ENCODE measurements at regions not wholly inside any gene's neighbourhood (a gene's known extent, or its start where the extent isn't known, plus 50 kb on each side); places are given as distances from the start of the nearest gene placed in this dataset.

GRCh38 chr13:109857325-109857724 is 70.9 kb upstream of the IRS2 start:
- Mint-ChIP-seq H3K4me3 (no peak overlapping the region), H3K27ac (no peak overlapping the region), H3K36me3 (no peaks in the 10 kb centered on the region), H3K4me1 (no peaks in the 10 kb centered on the region), H3K9me3 (no peaks in the 10 kb centered on the region), H3K27me3 (ENCODE audit: insufficient read depth, low read depth) (peaks cover 2% of the 10 kb centered on the region)
- Histone ChIP-seq H3K79me2 (ENCODE audit: low read depth) (no peaks in the 10 kb centered on the region), H3F3A (ENCODE audit: low read depth) (no peaks in the 10 kb centered on the region), H3K4me1 (no peaks in the 10 kb centered on the region), H4K20me1 (ENCODE audit: low read depth) (no peaks in the 10 kb centered on the region), H2AFZ (replicated peaks) (no peak overlapping the region), H3K4me3 (no peak overlapping the region), H3K27ac (no peak overlapping the region), H3K36me3 (no peaks in the 10 kb centered on the region), H3K4me2 (no peak overlapping the region), H3K9me3 (ENCODE audit: low read depth) (no peaks in the 10 kb centered on the region), H3K27me3 (no peaks in the 10 kb centered on the region), H3K9ac (no peak overlapping the region)
- no peak for DNase-seq (ENCODE audit: low spot score)
- TF ChIP-seq EZH2 (IDR thresholded peaks at IDR 0.05) = no peak
- TF ChIP-seq EZH2phosphoT487 (IDR thresholded peaks at IDR 0.05) = no peak
- no peak for TF ChIP-seq CTCF (IDR thresholded peaks at IDR 0.05)

- no peaks in the 10 kb centered on the region for H3K79me2 ChIP-seq (ENCODE audit: low read depth)
- no peaks in the 10 kb centered on the region for H3K36me3 ChIP-seq
- Mint-ChIP-seq H3K4me1 (no peaks in the 10 kb centered on the region), H3K4me3 (no peak overlapping the region), H3K27ac (no peak overlapping the region), H3K27me3 (ENCODE audit: insufficient read depth, low read depth) (peaks cover 2% of the 10 kb centered on the region), H3K36me3 (no peaks in the 10 kb centered on the region), H3K9me3 (no peaks in the 10 kb centered on the region)
- no peaks in the 10 kb centered on the region for H3K4me1 ChIP-seq
- H3K9ac ChIP-seq = no peak overlapping the region
- no peak for DNase-seq (ENCODE audit: low spot score)
- no peaks in the 10 kb centered on the region for H4K20me1 ChIP-seq (ENCODE audit: low read depth)
- H3F3A ChIP-seq (ENCODE audit: low read depth) = no peaks in the 10 kb centered on the region
- TF ChIP-seq EZH2phosphoT487 (IDR thresholded peaks at IDR 0.05) = no peak
- no peak for TF ChIP-seq CTCF (IDR thresholded peaks at IDR 0.05)
- TF ChIP-seq EZH2 (IDR thresholded peaks at IDR 0.05) = no peak
- H2AFZ ChIP-seq (replicated peaks) = no peak overlapping the region
- no peak overlapping the region for H3K4me3 ChIP-seq
- H3K4me2 ChIP-seq = no peak overlapping the region
- no peaks in the 10 kb centered on the region for H3K27me3 ChIP-seq
- no peak overlapping the region for H3K27ac ChIP-seq
- no peaks in the 10 kb centered on the region for H3K9me3 ChIP-seq (ENCODE audit: low read depth)
Measured at GRCh38 chr13:109856350-109856749, 70.0 kb upstream of the IRS2 start.

- no peaks in the 10 kb centered on the region for H3K27me3 ChIP-seq
- H3K4me2 ChIP-seq = no peak overlapping the region
- H3K4me1 ChIP-seq = no peaks in the 10 kb centered on the region
- Mint-ChIP-seq H3K9me3 (no peaks in the 10 kb centered on the region), H3K27me3 (ENCODE audit: insufficient read depth, low read depth) (peaks cover 2% of the 10 kb centered on the region), H3K36me3 (no peaks in the 10 kb centered on the region), H3K4me1 (no peaks in the 10 kb centered on the region), H3K27ac (no peak overlapping the region), H3K4me3 (no peak overlapping the region)
- H3K36me3 ChIP-seq = no peaks in the 10 kb centered on the region
- no peak overlapping the region for H3K9ac ChIP-seq
- H3K27ac ChIP-seq = no peak overlapping the region
- no peaks in the 10 kb centered on the region for H4K20me1 ChIP-seq (ENCODE audit: low read depth)
- no peaks in the 10 kb centered on the region for H3F3A ChIP-seq (ENCODE audit: low read depth)
- no peak for TF ChIP-seq CTCF (IDR thresholded peaks at IDR 0.05)
- no peak for TF ChIP-seq EZH2 (IDR thresholded peaks at IDR 0.05)
- TF ChIP-seq EZH2phosphoT487 (IDR thresholded peaks at IDR 0.05) = no peak
- no peaks in the 10 kb centered on the region for H3K9me3 ChIP-seq (ENCODE audit: low read depth)
- DNase-seq (ENCODE audit: low spot score) = no peak
- H2AFZ ChIP-seq (replicated peaks) = peak overlapping the region; percentile 19
- no peak overlapping the region for H3K4me3 ChIP-seq
- H3K79me2 ChIP-seq (ENCODE audit: low read depth) = no peaks in the 10 kb centered on the region
Measured at GRCh38 chr13:109853153-109853552, 66.8 kb upstream of the IRS2 start.

GRCh38 chr13:109846185-109846584 is 59.8 kb upstream of the IRS2 start:
- peaks cover 3% of the 10 kb centered on the region for H3K4me1 Mint-ChIP-seq
- no peak overlapping the region for H2AFZ ChIP-seq (replicated peaks)

More at GRCh38 chr13:109846185-109846584, 59.8 kb upstream of the IRS2 start:
- no peaks in the 10 kb centered on the region for H3K36me3 Mint-ChIP-seq
- DNase-seq (ENCODE audit: low spot score) = no peak
- H3K27me3 Mint-ChIP-seq (ENCODE audit: insufficient read depth, low read depth) = peaks cover 11% of the 10 kb centered on the region
- no peak overlapping the region for H3K4me3 ChIP-seq
- no peak overlapping the region for H3K27ac ChIP-seq
- no peaks in the 10 kb centered on the region for H3K4me1 ChIP-seq
- TF ChIP-seq CTCF (IDR thresholded peaks at IDR 0.05) (no peak), EZH2phosphoT487 (IDR thresholded peaks at IDR 0.05) (no peak), EZH2 (IDR thresholded peaks at IDR 0.05) (no peak)
- no peaks in the 10 kb centered on the region for H3K79me2 ChIP-seq (ENCODE audit: low read depth)
- H3K4me2 ChIP-seq = no peak overlapping the region
- no peaks in the 10 kb centered on the region for H3K9me3 ChIP-seq (ENCODE audit: low read depth)
- no peaks in the 10 kb centered on the region for H3K9me3 Mint-ChIP-seq
- no peak overlapping the region for H3K4me3 Mint-ChIP-seq
- no peaks in the 10 kb centered on the region for H3K36me3 ChIP-seq
- H3F3A ChIP-seq (ENCODE audit: low read depth) = no peaks in the 10 kb centered on the region
- H3K9ac ChIP-seq = no peak overlapping the region
- no peaks in the 10 kb centered on the region for H3K27me3 ChIP-seq
- no peak overlapping the region for H3K27ac Mint-ChIP-seq
- H4K20me1 ChIP-seq (ENCODE audit: low read depth) = no peaks in the 10 kb centered on the region

Measured in neural progenitor cell (in vitro differentiated cells).